ENCODE measurements at regions not wholly inside any gene's neighbourhood (a gene's known extent, or its start where the extent isn't known, plus 50 kb on each side); places are given as distances from the start of the nearest gene placed in this dataset.

DNA sequence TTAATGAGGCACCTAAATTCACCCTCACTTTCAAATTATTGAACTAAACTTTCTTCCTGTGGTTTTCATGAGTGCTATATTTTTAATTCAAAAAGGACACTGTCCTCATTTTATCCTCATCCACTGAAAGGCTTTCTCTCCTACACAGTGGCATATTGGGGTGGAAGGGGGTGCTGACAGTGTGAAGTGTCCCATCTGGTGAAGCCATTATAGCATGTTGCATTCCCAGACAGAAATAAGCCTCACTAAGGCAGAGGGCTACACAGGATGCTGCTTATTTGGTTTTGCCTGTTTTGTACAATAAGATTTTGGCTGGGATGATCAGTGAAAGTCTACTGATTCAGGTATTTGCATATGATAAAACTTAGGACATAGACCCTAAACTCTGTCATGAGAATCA is 82.4 kb upstream of the INHBA start:
- POLR2A ChIA-PET, result no interaction called here
- Histone ChIP-seq H3K36me3 (ENCODE audit: control insufficient read depth in 2 of 3, insufficient read depth in 3 of 3, low read length in 3 of 3) (no peaks in the 10 kb centered on the region), H3K27me3 (ENCODE audit: control insufficient read depth in 2 of 2, insufficient read depth in 2 of 2, low read length in 2 of 2) (no peaks in the 10 kb centered on the region), H3K4me3 (ENCODE audit: low read length) (no peak overlapping the region), H3K27ac (ENCODE audit: low read depth, low read length) (no peak overlapping the region), H3K9me3 (ENCODE audit: control insufficient read depth in 2 of 3, low read length in 3 of 3) (no peaks in the 10 kb centered on the region), H3K4me1 (ENCODE audit: control insufficient read depth in 2 of 2, insufficient read depth in 2 of 2, low read length in 2 of 2) (no peaks in the 10 kb centered on the region)
- Mint-ChIP-seq H3K4me3 (no peak overlapping the region), H3K36me3 (no peaks in the 10 kb centered on the region), H3K9me3 (no peaks in the 10 kb centered on the region), H3K4me1 (no peaks in the 10 kb centered on the region), H3K27me3 (peaks cover 0 to 5% (median 0%) of the 10 kb centered on the region in 5 donors), H3K27ac (no peak overlapping the region)
- intact Hi-C loops (cut with micrococcal nuclease), result no loop called here
- DNase-seq (no peak), ATAC-seq (no peak)
- CTCF ChIA-PET, result no interaction called here

DNA sequence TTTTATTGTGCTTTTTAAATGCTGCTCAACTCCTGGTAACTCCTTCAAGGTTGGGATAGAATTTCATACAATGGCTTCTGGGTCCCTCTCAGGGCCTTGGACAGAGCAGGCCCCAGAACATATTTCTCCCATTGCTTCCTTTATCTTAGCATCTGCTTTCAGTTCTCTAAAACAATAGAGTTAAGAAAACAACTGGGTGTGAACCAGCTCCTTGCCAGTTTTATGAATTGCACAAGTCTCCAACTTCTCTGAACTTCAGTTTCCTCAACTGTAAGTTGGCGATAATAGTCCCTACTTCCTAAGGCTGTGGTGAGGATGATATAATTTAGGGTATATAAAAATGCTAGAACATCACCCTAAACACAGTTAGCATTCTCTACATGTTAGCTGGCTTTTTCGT is 77.0 kb upstream of the INHBA start:
- Histone ChIP-seq H3K4me1 (ENCODE audit: control insufficient read depth in 2 of 2, insufficient read depth in 2 of 2, low read length in 2 of 2) (no peaks in the 10 kb centered on the region), H3K27ac (ENCODE audit: low read depth, low read length) (no peak overlapping the region), H3K36me3 (ENCODE audit: control insufficient read depth in 2 of 3, insufficient read depth in 3 of 3, low read length in 3 of 3) (no peaks in the 10 kb centered on the region), H3K4me3 (ENCODE audit: low read length) (no peak overlapping the region), H3K27me3 (ENCODE audit: control insufficient read depth in 2 of 2, insufficient read depth in 2 of 2, low read length in 2 of 2) (no peaks in the 10 kb centered on the region), H3K9me3 (ENCODE audit: control insufficient read depth in 2 of 3, low read length in 3 of 3) (no peaks in the 10 kb centered on the region)
- intact Hi-C loops (cut with micrococcal nuclease), result no loop called here
- peaks cover 0 to 10% (median 0%) of the 10 kb centered on the region in 5 donors for H3K27me3 Mint-ChIP-seq
- no peak for DNase-seq
- H3K9me3 Mint-ChIP-seq, result peaks cover 0 to 4% (median 0%) of the 10 kb centered on the region in 11 donors
- no peaks in the 10 kb centered on the region for H3K4me1 Mint-ChIP-seq
- no peak overlapping the region for H3K4me3 Mint-ChIP-seq
- ATAC-seq, result peak; percentile 57
- no peaks in the 10 kb centered on the region for H3K36me3 Mint-ChIP-seq
- ChIA-PET POLR2A (no interaction called here), CTCF (no interaction called here)
- no peak overlapping the region for H3K27ac Mint-ChIP-seq

DNA sequence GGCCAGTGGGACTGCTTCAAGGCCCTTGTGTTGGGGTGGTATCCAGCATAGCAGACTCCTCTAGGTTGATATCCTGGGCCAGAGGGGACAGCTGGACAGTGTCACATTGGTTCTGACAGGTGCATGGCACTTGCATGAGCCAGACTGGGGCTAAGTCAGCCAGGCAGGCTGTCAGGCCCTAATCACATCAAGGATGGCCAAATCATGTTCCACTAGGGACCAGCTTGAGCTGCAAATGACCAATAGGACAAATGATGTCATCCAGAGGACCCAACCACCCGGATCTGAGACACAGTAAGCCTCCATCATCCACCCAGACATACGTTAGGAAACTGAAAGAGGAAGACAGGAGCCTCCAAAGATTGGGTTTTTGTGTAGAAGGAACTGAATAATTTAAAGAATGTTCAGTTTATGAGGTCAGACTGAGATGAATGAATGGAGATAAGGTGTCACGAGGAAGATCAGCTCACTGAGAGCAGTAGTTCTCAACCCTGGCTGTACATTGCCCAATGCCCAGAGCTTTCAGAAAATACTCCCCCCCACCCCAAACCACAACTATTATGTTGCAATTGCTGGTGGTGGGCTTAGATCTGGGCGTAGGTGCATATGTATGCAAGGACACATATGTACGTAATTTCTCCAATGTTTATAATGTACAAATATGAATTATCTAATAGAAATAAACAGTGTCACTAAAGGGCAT is 75.2 kb upstream of the INHBA start:
- intact Hi-C loops (cut with micrococcal nuclease), result no loop called here
- DNase-seq, result no peak
- H3K27ac ChIP-seq (ENCODE audit: low read depth, low read length), result no peak overlapping the region

GRCh38 chr7:41774966-41775365 is 72.1 kb upstream of the INHBA start:
- intact Hi-C loops (cut with micrococcal nuclease), result no loop called here
- ChIA-PET CTCF (no interaction called here), POLR2A (no interaction called here)
- peaks cover 0 to 5% (median 1%) of the 10 kb centered on the region in 5 donors for H3K27me3 Mint-ChIP-seq
- H3K27me3 ChIP-seq (ENCODE audit: control insufficient read depth in 2 of 2, insufficient read depth in 2 of 2, low read length in 2 of 2), result no peaks in the 10 kb centered on the region
- no peaks in the 10 kb centered on the region for H3K4me1 ChIP-seq (ENCODE audit: control insufficient read depth in 2 of 2, insufficient read depth in 2 of 2, low read length in 2 of 2)
- H3K4me3 Mint-ChIP-seq, result no peak overlapping the region
- no peak overlapping the region for H3K4me3 ChIP-seq (ENCODE audit: low read length)
- no peaks in the 10 kb centered on the region for H3K36me3 Mint-ChIP-seq
- H3K27ac ChIP-seq (ENCODE audit: low read depth, low read length), result no peak overlapping the region
- DNase-seq (no peak), ATAC-seq (no peak)
- H3K4me1 Mint-ChIP-seq, result no peaks in the 10 kb centered on the region
- H3K27ac Mint-ChIP-seq, result no peak overlapping the region
- no peaks in the 10 kb centered on the region for H3K9me3 ChIP-seq (ENCODE audit: control insufficient read depth in 2 of 3, low read length in 3 of 3)
- H3K9me3 Mint-ChIP-seq, result peaks cover 0 to 8% (median 0%) of the 10 kb centered on the region in 11 donors
- H3K36me3 ChIP-seq (ENCODE audit: control insufficient read depth in 2 of 3, insufficient read depth in 3 of 3, low read length in 3 of 3), result no peaks in the 10 kb centered on the region

More for the DNA sequence above, 75.2 kb upstream of the INHBA start:
- Mint-ChIP-seq H3K4me1 (no peaks in the 10 kb centered on the region), H3K27me3 (peaks cover 0 to 5% (median 0%) of the 10 kb centered on the region in 5 donors), H3K4me3 (no peak overlapping the region), H3K27ac (no peak overlapping the region), H3K9me3 (peaks cover 0 to 4% (median 0%) of the 10 kb centered on the region in 11 donors), H3K36me3 (no peaks in the 10 kb centered on the region)
- no peak overlapping the region for H3K4me3 ChIP-seq (ENCODE audit: low read length)
- peak; percentile 82 for ATAC-seq
- H3K9me3 ChIP-seq (ENCODE audit: control insufficient read depth in 2 of 3, low read length in 3 of 3), result no peaks in the 10 kb centered on the region
- no peaks in the 10 kb centered on the region for H3K27me3 ChIP-seq (ENCODE audit: control insufficient read depth in 2 of 2, insufficient read depth in 2 of 2, low read length in 2 of 2)
- ChIA-PET POLR2A (no interaction called here), CTCF (no interaction called here)
- no peaks in the 10 kb centered on the region for H3K36me3 ChIP-seq (ENCODE audit: control insufficient read depth in 2 of 3, insufficient read depth in 3 of 3, low read length in 3 of 3)
- no peaks in the 10 kb centered on the region for H3K4me1 ChIP-seq (ENCODE audit: control insufficient read depth in 2 of 2, insufficient read depth in 2 of 2, low read length in 2 of 2)

DNA sequence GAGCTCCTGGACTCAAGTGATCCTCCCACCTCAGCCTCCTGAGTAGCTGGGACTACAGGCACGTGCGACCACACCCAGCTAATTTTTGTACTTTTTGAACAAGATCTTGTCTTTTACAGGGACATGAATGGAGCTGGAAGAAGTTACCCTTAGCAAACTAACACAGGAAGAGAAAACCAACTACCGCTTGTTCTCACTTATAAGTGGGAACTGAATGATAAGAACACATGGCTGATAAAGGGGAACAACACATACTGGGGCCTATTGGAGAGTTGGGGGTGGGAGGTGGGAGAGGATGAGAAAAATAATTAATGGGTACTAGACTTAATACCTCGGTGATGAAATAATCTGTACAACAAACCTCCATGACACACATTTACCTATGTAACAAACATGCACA is 70.9 kb upstream of the INHBA start:
- intact Hi-C loops (cut with micrococcal nuclease), result no loop called here
- no peak overlapping the region for H3K4me3 ChIP-seq (ENCODE audit: low read length)
- H3K27ac Mint-ChIP-seq, result peak overlapping the region in 1 of 9 donors; percentile 11
- DNase-seq (no peak), ATAC-seq (no peak)
- H3K36me3 Mint-ChIP-seq, result no peaks in the 10 kb centered on the region
- no peaks in the 10 kb centered on the region for H3K4me1 Mint-ChIP-seq
- ChIA-PET CTCF (no interaction called here), POLR2A (no interaction called here)
- no peaks in the 10 kb centered on the region for H3K4me1 ChIP-seq (ENCODE audit: control insufficient read depth in 2 of 2, insufficient read depth in 2 of 2, low read length in 2 of 2)
- peaks cover 0 to 5% (median 4%) of the 10 kb centered on the region in 5 donors for H3K27me3 Mint-ChIP-seq
- no peaks in the 10 kb centered on the region for H3K9me3 ChIP-seq (ENCODE audit: control insufficient read depth in 2 of 3, low read length in 3 of 3)
- H3K9me3 Mint-ChIP-seq, result peaks cover 0 to 5% (median 3%) of the 10 kb centered on the region in 11 donors
- H3K27ac ChIP-seq (ENCODE audit: low read depth, low read length), result no peak overlapping the region
- H3K36me3 ChIP-seq (ENCODE audit: control insufficient read depth in 2 of 3, insufficient read depth in 3 of 3, low read length in 3 of 3), result no peaks in the 10 kb centered on the region
- no peaks in the 10 kb centered on the region for H3K27me3 ChIP-seq (ENCODE audit: control insufficient read depth in 2 of 2, insufficient read depth in 2 of 2, low read length in 2 of 2)
- H3K4me3 Mint-ChIP-seq, result no peak overlapping the region

- POLR2A ChIA-PET, result no interaction called here
Measured at GRCh38 chr7:41771717-41772116, 68.8 kb upstream of the INHBA start.

DNA sequence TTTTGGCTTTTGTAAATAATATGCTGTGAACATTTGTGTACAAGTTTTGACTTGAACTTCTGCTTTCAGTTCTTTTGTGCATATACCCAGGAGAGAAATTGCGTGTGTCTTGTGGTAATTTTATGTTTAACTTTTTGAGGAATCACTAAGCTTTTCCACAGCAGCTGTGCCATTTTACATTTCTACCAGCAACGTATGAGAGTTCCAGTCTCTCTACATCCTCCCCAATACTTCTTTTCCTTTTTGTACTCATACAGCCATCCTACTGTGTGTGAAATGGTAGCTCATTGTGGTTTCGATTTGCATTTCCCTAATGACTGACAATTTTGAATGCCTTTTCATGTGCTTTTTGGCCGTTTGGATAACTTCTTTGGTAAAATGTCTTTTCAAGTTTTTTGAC is 66.3 kb upstream of the INHBA start:
- intact Hi-C loops (cut with micrococcal nuclease), result no loop called here
- H3K27me3 Mint-ChIP-seq, result peaks cover 0 to 4% (median 2%) of the 10 kb centered on the region in 5 donors
- ChIA-PET POLR2A (no interaction called here), CTCF (no interaction called here)
- Histone ChIP-seq H3K4me3 (ENCODE audit: low read length) (no peak overlapping the region), H3K4me1 (ENCODE audit: control insufficient read depth in 2 of 2, insufficient read depth in 2 of 2, low read length in 2 of 2) (no peaks in the 10 kb centered on the region), H3K27ac (ENCODE audit: low read depth, low read length) (no peak overlapping the region), H3K9me3 (ENCODE audit: control insufficient read depth in 2 of 3, low read length in 3 of 3) (no peaks in the 10 kb centered on the region), H3K27me3 (ENCODE audit: control insufficient read depth in 2 of 2, insufficient read depth in 2 of 2, low read length in 2 of 2) (no peaks in the 10 kb centered on the region), H3K36me3 (ENCODE audit: control insufficient read depth in 2 of 3, insufficient read depth in 3 of 3, low read length in 3 of 3) (no peaks in the 10 kb centered on the region)
- peaks cover 0 to 12% (median 5%) of the 10 kb centered on the region in 11 donors for H3K9me3 Mint-ChIP-seq
- ATAC-seq (no peak), DNase-seq (no peak)
- H3K4me3 Mint-ChIP-seq, result no peak overlapping the region
- no peaks in the 10 kb centered on the region for H3K4me1 Mint-ChIP-seq
- no peak overlapping the region for H3K27ac Mint-ChIP-seq
- no peaks in the 10 kb centered on the region for H3K36me3 Mint-ChIP-seq

More at GRCh38 chr7:41771717-41772116, 68.8 kb upstream of the INHBA start:
- peaks cover 0 to 4% (median 2%) of the 10 kb centered on the region in 5 donors for H3K27me3 Mint-ChIP-seq
- no peak overlapping the region for H3K27ac Mint-ChIP-seq
- CTCF ChIA-PET, result no interaction called here
- Histone ChIP-seq H3K36me3 (ENCODE audit: control insufficient read depth in 2 of 3, insufficient read depth in 3 of 3, low read length in 3 of 3) (no peaks in the 10 kb centered on the region), H3K27me3 (ENCODE audit: control insufficient read depth in 2 of 2, insufficient read depth in 2 of 2, low read length in 2 of 2) (no peaks in the 10 kb centered on the region), H3K4me1 (ENCODE audit: control insufficient read depth in 2 of 2, insufficient read depth in 2 of 2, low read length in 2 of 2) (no peaks in the 10 kb centered on the region), H3K9me3 (ENCODE audit: control insufficient read depth in 2 of 3, low read length in 3 of 3) (no peaks in the 10 kb centered on the region), H3K27ac (ENCODE audit: low read depth, low read length) (no peak overlapping the region), H3K4me3 (ENCODE audit: low read length) (no peak overlapping the region)
- H3K36me3 Mint-ChIP-seq, result no peaks in the 10 kb centered on the region
- DNase-seq (no peak), ATAC-seq (no peak)
- intact Hi-C loops (cut with micrococcal nuclease), result no loop called here
- H3K4me3 Mint-ChIP-seq, result no peak overlapping the region
- H3K4me1 Mint-ChIP-seq, result no peaks in the 10 kb centered on the region
- peaks cover 0 to 6% (median 3%) of the 10 kb centered on the region in 11 donors for H3K9me3 Mint-ChIP-seq
